ENCODE measurements at regions not wholly inside any gene's neighbourhood (a gene's known extent, or its start where the extent isn't known, plus 50 kb on each side); places are given as distances from the start of the nearest gene placed in this dataset.

- TF ChIP-seq POLR2AphosphoS5 (IDR thresholded peaks at IDR 0.05; ENCODE audit: low read depth, low read length), result no peak
- TF ChIP-seq FOXP2 (optimal IDR thresholded peaks at IDR 0.05; ENCODE audit: borderline replicate concordance, extremely low read depth, extremely low read length, insufficient read depth), result no peak
- TF ChIP-seq REST (IDR thresholded peaks at IDR 0.05; ENCODE audit: insufficient read depth in 1 of 2, low read depth in 2 of 2, low read length in 2 of 2), result no peak
Measured at GRCh38 chr6:71179249-71179885, 109.2 kb upstream of the OGFRL1 start.

- TF ChIP-seq POLR2AphosphoS5 (IDR thresholded peaks at IDR 0.05; ENCODE audit: low read depth, low read length) (no peak), SIN3A (IDR thresholded peaks at IDR 0.05; ENCODE audit: borderline replicate concordance, insufficient read depth, low read length) (no peak), TAF1 (IDR thresholded peaks at IDR 0.05; ENCODE audit: borderline replicate concordance, insufficient read depth, low read length) (no peak), REST (IDR thresholded peaks at IDR 0.05; ENCODE audit: insufficient read depth in 1 of 2, low read depth in 2 of 2, low read length in 2 of 2) (no peak), FOXP2 (optimal IDR thresholded peaks at IDR 0.05; ENCODE audit: borderline replicate concordance, extremely low read depth, extremely low read length, insufficient read depth) (no peak)
Measured at GRCh38 chr6:71181565-71181964, 107.0 kb upstream of the OGFRL1 start.

- no peak for TF ChIP-seq SIN3A (IDR thresholded peaks at IDR 0.05; ENCODE audit: borderline replicate concordance, insufficient read depth, low read length)
- no peak for TF ChIP-seq FOXP2 (optimal IDR thresholded peaks at IDR 0.05; ENCODE audit: borderline replicate concordance, extremely low read depth, extremely low read length, insufficient read depth)
- TF ChIP-seq REST (IDR thresholded peaks at IDR 0.05; ENCODE audit: insufficient read depth in 1 of 2, low read depth in 2 of 2, low read length in 2 of 2), result no peak
- no peak for TF ChIP-seq POLR2AphosphoS5 (IDR thresholded peaks at IDR 0.05; ENCODE audit: low read depth, low read length)
- TF ChIP-seq TAF1 (IDR thresholded peaks at IDR 0.05; ENCODE audit: borderline replicate concordance, insufficient read depth, low read length), result no peak
Measured at GRCh38 chr6:71187141-71187540, 101.5 kb upstream of the OGFRL1 start.

- TF ChIP-seq FOXP2 (optimal IDR thresholded peaks at IDR 0.05; ENCODE audit: borderline replicate concordance, extremely low read depth, extremely low read length, insufficient read depth) (no peak), REST (IDR thresholded peaks at IDR 0.05; ENCODE audit: insufficient read depth in 1 of 2, low read depth in 2 of 2, low read length in 2 of 2) (no peak), TAF1 (IDR thresholded peaks at IDR 0.05; ENCODE audit: borderline replicate concordance, insufficient read depth, low read length) (no peak), SIN3A (IDR thresholded peaks at IDR 0.05; ENCODE audit: borderline replicate concordance, insufficient read depth, low read length) (no peak), POLR2AphosphoS5 (IDR thresholded peaks at IDR 0.05; ENCODE audit: low read depth, low read length) (no peak)
Measured at GRCh38 chr6:71190809-71191208, 97.8 kb upstream of the OGFRL1 start.

GRCh38 chr6:71194724-71195123, 93.9 kb upstream of the OGFRL1 start:
- TF ChIP-seq FOXP2 (optimal IDR thresholded peaks at IDR 0.05; ENCODE audit: borderline replicate concordance, extremely low read depth, extremely low read length, insufficient read depth) (no peak), SIN3A (IDR thresholded peaks at IDR 0.05; ENCODE audit: borderline replicate concordance, insufficient read depth, low read length) (no peak), POLR2AphosphoS5 (IDR thresholded peaks at IDR 0.05; ENCODE audit: low read depth, low read length) (no peak), TAF1 (IDR thresholded peaks at IDR 0.05; ENCODE audit: borderline replicate concordance, insufficient read depth, low read length) (no peak), REST (IDR thresholded peaks at IDR 0.05; ENCODE audit: insufficient read depth in 1 of 2, low read depth in 2 of 2, low read length in 2 of 2) (no peak)

All from PFSK-1 (cell line).